Lung (tissue), 11 donors: ENCODE measurements at regions not wholly inside any gene's neighbourhood (a gene's known extent, or its start where the extent isn't known, plus 50 kb on each side); places are given as distances from the start of the nearest gene placed in this dataset.

ENCODE experiments used
- ATAC-seq: fragments of 200-7000 bp; cut with Tn5 transposase; one replicate; pipeline ENCODE4 v1.9.1; 2020; ENCODE audit warnings: moderate number of reproducible peaks; ENCODE audit not compliant: insufficient read depth, low FRiP score
- DNase-seq, 3 donors: peaks; one replicate each; pipeline ENCODE4 v3.0.0-alpha.2; 2013 to 2017
- H3K27ac ChIP-seq, 2 donors: one replicate each; pipeline ENCODE4 v1.5.1; 2013; ENCODE audit warnings: mild to moderate bottlenecking in 2 of 2, moderate library complexity in 2 of 2, control low read depth in 1 of 2, inconsistent platforms in 1 of 2, low read depth in 1 of 2, low read length in 1 of 2
- H3K27me3 ChIP-seq, 3 donors: one replicate each; pipeline ENCODE4 v1.5.1; 2013; ENCODE audit warnings: low read length in 2 of 3; ENCODE audit not compliant: control insufficient read depth in 3 of 3, insufficient read depth in 3 of 3
- H3K36me3 ChIP-seq, 4 donors: one replicate each; pipeline ENCODE4 v1.5.1; 2013; ENCODE audit warnings: low read length in 4 of 4, mild to moderate bottlenecking in 1 of 4, moderate library complexity in 1 of 4; ENCODE audit not compliant: control insufficient read depth in 4 of 4, insufficient read depth in 4 of 4
- H3K4me1 ChIP-seq, 5 donors: one replicate each; pipeline ENCODE4 v1.5.1; 2013; ENCODE audit warnings: low read length in 5 of 5, mild to moderate bottlenecking in 2 of 5, moderate library complexity in 1 of 5; ENCODE audit not compliant: control insufficient read depth in 5 of 5, insufficient read depth in 5 of 5
- H3K4me3 ChIP-seq: one replicate; pipeline ENCODE4 v1.5.1; 2013; ENCODE audit warnings: mild to moderate bottlenecking, control low read depth, moderate library complexity
- H3K9ac ChIP-seq, 2 donors: one replicate each; pipeline ENCODE4 v1.5.1; 2013; ENCODE audit warnings: low read length in 2 of 2, control low read depth in 1 of 2; ENCODE audit not compliant: insufficient read depth in 1 of 2
- H3K9me3 ChIP-seq, 4 donors: one replicate each; pipeline ENCODE4 v1.5.1; 2013; ENCODE audit warnings: low read length in 3 of 4, mild to moderate bottlenecking in 1 of 4, moderate library complexity in 1 of 4; ENCODE audit not compliant: control insufficient read depth in 4 of 4, insufficient read depth in 3 of 4
- CTCF ChIP-seq: IDR thresholded peaks from 2 replicates; pipeline ENCODE4 v1.5.1; 2012; ENCODE audit warnings: mild to moderate bottlenecking; ENCODE audit errors: control extremely low read depth, extremely low read depth
- WGBS, 2 donors: extraction: QIAGEN DNeasy Blood & Tissue Kit; methylation state at CpG; one replicate each; pipeline ENCODE4 v1.1.7; 2013; 5-methylcytosine and 5-hydroxymethylcytosine counted together
- donor health status: control.
- donor health status: control.
- donor health status: Bipolar disorder and iron deficiency.
- donor health status: healthy.
- donor health status: DM: yes; HTN: yes; CAD: no.

GRCh38 chr14:54188064-54188666 is 208.6 kb upstream of the CDKN3 start:
- 94 to 95% methylated on average over 16 of the region's 16 CpGs for WGBS, 2 donors
- no peak for ATAC-seq

GRCh38 chr14:54189333-54189732 is 207.5 kb upstream of the CDKN3 start:
- no peak overlapping the region for H3K27ac ChIP-seq
- peak overlapping the region in 1 of 2 donors; percentile 54 for H3K9ac ChIP-seq
- H3K36me3 ChIP-seq: no peaks in the 10 kb centered on the region
- no peaks in the 10 kb centered on the region for H3K9me3 ChIP-seq
- peaks cover 0 to 21% (median 4%) of the 10 kb centered on the region in 5 donors for H3K4me1 ChIP-seq
- H3K27me3 ChIP-seq: no peaks in the 10 kb centered on the region
- ATAC-seq: no peak
- no peak overlapping the region for H3K4me3 ChIP-seq
- 80 to 92% methylated on average over 1 of the region's 1 CpG for WGBS, 2 donors
- peak in 2 of 3 donors; percentile 54 to 65 for DNase-seq
- TF ChIP-seq CTCF: no peak

More at GRCh38 chr14:54188064-54188666, 208.6 kb upstream of the CDKN3 start:
- Histone ChIP-seq H3K27me3 (no peaks in the 10 kb centered on the region), H3K27ac (no peak overlapping the region), H3K36me3 (no peaks in the 10 kb centered on the region), H3K9me3 (no peaks in the 10 kb centered on the region), H3K9ac (no peak overlapping the region), H3K4me1 (peaks cover 0 to 11% (median 4%) of the 10 kb centered on the region in 5 donors), H3K4me3 (no peak overlapping the region)
- no peak for DNase-seq
- no peak for TF ChIP-seq CTCF

- H3K27me3 ChIP-seq: no peaks in the 10 kb centered on the region
- no peaks in the 10 kb centered on the region for H3K9me3 ChIP-seq
- peaks cover 0 to 22% (median 4%) of the 10 kb centered on the region in 5 donors for H3K4me1 ChIP-seq
- TF ChIP-seq CTCF: no peak
- ATAC-seq: no peak
- 44 to 46% methylated on average over 4 of the region's 4 CpGs for WGBS, 2 donors
- H3K36me3 ChIP-seq: no peaks in the 10 kb centered on the region
- H3K9ac ChIP-seq: no peak overlapping the region
- H3K4me3 ChIP-seq: no peak overlapping the region
- H3K27ac ChIP-seq: no peak overlapping the region
- peak in 2 of 3 donors; percentile 44 to 62 for DNase-seq
Measured at GRCh38 chr14:54189748-54190354, 207.0 kb upstream of the CDKN3 start.

- no peak for ATAC-seq
- 49 to 74% methylated on average over 2 of the region's 2 CpGs for WGBS, 2 donors
- peaks cover 0 to 22% (median 4%) of the 10 kb centered on the region in 5 donors for H3K4me1 ChIP-seq
- DNase-seq: no peak
- no peaks in the 10 kb centered on the region for H3K36me3 ChIP-seq
- H3K27me3 ChIP-seq: no peaks in the 10 kb centered on the region
- no peak overlapping the region for H3K4me3 ChIP-seq
- H3K27ac ChIP-seq: no peak overlapping the region
- H3K9me3 ChIP-seq: no peaks in the 10 kb centered on the region
- no peak for TF ChIP-seq CTCF
- H3K9ac ChIP-seq: no peak overlapping the region
Measured at GRCh38 chr14:54191846-54192245, 205.0 kb upstream of the CDKN3 start.
